ENCODE measurements at regions not wholly inside any gene's neighbourhood (a gene's known extent, or its start where the extent isn't known, plus 50 kb on each side); places are given as distances from the start of the nearest gene placed in this dataset.

- DNase-seq (ENCODE audit: low spot score) = no peak
Observed at GRCh38 chr5:125171641-125172040, 425.2 kb upstream of the ZNF608 start.

GRCh38 chr5:125175348-125176004 lies 429.0 kb upstream of the ZNF608 start:
- no peak for DNase-seq (ENCODE audit: low spot score)

- no peak for DNase-seq (ENCODE audit: low spot score)
Observed at GRCh38 chr5:125176005-125176390, 429.6 kb upstream of the ZNF608 start.

GRCh38 chr5:125177340-125177739 lies 430.9 kb upstream of the ZNF608 start:
- no peak for DNase-seq (ENCODE audit: low spot score)

- DNase-seq (ENCODE audit: low spot score) = no peak
Observed at GRCh38 chr5:125179612-125180011, 433.2 kb upstream of the ZNF608 start.

GRCh38 chr5:125180231-125180829 lies 433.9 kb upstream of the ZNF608 start:
- no peak for DNase-seq (ENCODE audit: low spot score)

GRCh38 chr5:125181159-125181558 lies 434.7 kb upstream of the ZNF608 start:
- no peak for DNase-seq (ENCODE audit: low spot score)

- no peak for DNase-seq (ENCODE audit: low spot score)
Observed at GRCh38 chr5:125181955-125182354, 435.5 kb upstream of the ZNF608 start.

- DNase-seq (ENCODE audit: low spot score) = no peak
Observed at GRCh38 chr5:125185740-125186139, 439.3 kb upstream of the ZNF608 start.

- no peak for DNase-seq (ENCODE audit: low spot score)
Observed at GRCh38 chr5:125186911-125187375, 440.5 kb upstream of the ZNF608 start.

- DNase-seq (ENCODE audit: low spot score) = no peak
Observed at GRCh38 chr5:125189531-125189941, 443.1 kb upstream of the ZNF608 start.

GRCh38 chr5:125190232-125191087 lies 444.0 kb upstream of the ZNF608 start:
- no peak for DNase-seq (ENCODE audit: low spot score)

GRCh38 chr5:125194883-125195282 lies 448.4 kb upstream of the ZNF608 start:
- DNase-seq (ENCODE audit: low spot score) = no peak

- no peak for DNase-seq (ENCODE audit: low spot score)
Observed at GRCh38 chr5:125196481-125197111, 450.2 kb upstream of the ZNF608 start.

GRCh38 chr5:125197321-125197720 lies 450.9 kb upstream of the ZNF608 start:
- DNase-seq (ENCODE audit: low spot score) = no peak

- DNase-seq (ENCODE audit: low spot score) = no peak
Observed at GRCh38 chr5:125198270-125198974, 452.0 kb upstream of the ZNF608 start.

- DNase-seq (ENCODE audit: low spot score) = no peak
Observed at GRCh38 chr5:125199373-125199772, 452.9 kb upstream of the ZNF608 start.

GRCh38 chr5:125199968-125200865 lies 453.8 kb upstream of the ZNF608 start:
- no peak for DNase-seq (ENCODE audit: low spot score)

- no peak for DNase-seq (ENCODE audit: low spot score)
Observed at GRCh38 chr5:125200866-125201373, 454.5 kb upstream of the ZNF608 start.

- DNase-seq (ENCODE audit: low spot score) = no peak
Observed at GRCh38 chr5:125201446-125202052, 455.1 kb upstream of the ZNF608 start.
